ENCODE measurements at regions not wholly inside any gene's neighbourhood (a gene's known extent, or its start where the extent isn't known, plus 50 kb on each side); places are given as distances from the start of the nearest gene placed in this dataset.

GRCh38 chr6:2558861-2559801 is 191.6 kb downstream of the MYLK4 start:
- TF ChIP-seq EZH2 (IDR thresholded peaks at IDR 0.05) (no peak), POLR2AphosphoS5 (IDR thresholded peaks at IDR 0.05; ENCODE audit: borderline replicate concordance, low read depth, low read length) (no peak)
